ENCODE measurements at regions not wholly inside any gene's neighbourhood (a gene's known extent, or its start where the extent isn't known, plus 50 kb on each side); places are given as distances from the start of the nearest gene placed in this dataset.

GRCh38 chr6:67200626-67201403 lies 1434.3 kb upstream of the ADGRB3 start (continued):
- no peak for TF ChIP-seq MGA (IDR thresholded peaks at IDR 0.05)
- TF ChIP-seq ZNF76 (CRISPR knock-in tag; IDR thresholded peaks at IDR 0.05; ENCODE audit: borderline replicate concordance): no peak
- no peak for TF ChIP-seq HNRNPH1 (optimal IDR thresholded peaks at IDR 0.05; ENCODE audit: low read depth, low read length)
- TF ChIP-seq FOXA1 (IDR thresholded peaks at IDR 0.05; ENCODE audit: borderline replicate concordance): no peak
- TF ChIP-seq PURB (CRISPR knock-in tag; IDR thresholded peaks at IDR 0.05; ENCODE audit: low read depth): no peak
- TF ChIP-seq ZNF583 (CRISPR knock-in tag; IDR thresholded peaks at IDR 0.05): no peak
- TF ChIP-seq ESRRB (CRISPR knock-in tag; IDR thresholded peaks at IDR 0.05; ENCODE audit: borderline replicate concordance): no peak
- no peak for TF ChIP-seq SUPT5H (IDR thresholded peaks at IDR 0.05)
- TF ChIP-seq NR2C1 (IDR thresholded peaks at IDR 0.05): no peak
- TF ChIP-seq NR2C1 (tag; IDR thresholded peaks at IDR 0.05): no peak

Data from K562 (cell line).